T-helper 1 cell treated with Interleukin-12 subunit alpha and Interleukin-12 subunit beta and Interleukin-4 antibody, amounts not matched to agents 30 μg/mL and 1 μg/mL, for 36 hours (primary cell): ENCODE measurements at regions not wholly inside any gene's neighbourhood (a gene's known extent, or its start where the extent isn't known, plus 50 kb on each side); places are given as distances from the start of the nearest gene placed in this dataset.
"Not testable (repeated sequence)": the region's sequence is repeated elsewhere in the genome, so short reads cannot be mapped to it uniquely, and the experiment has no call there.

ENCODE experiments used
- H3K27ac Mint-ChIP-seq: one replicate; pipeline ENCODE4 v1.8.0; 2021; ENCODE audit warnings: mild to moderate bottlenecking, mixed read lengths
- H3K27me3 Mint-ChIP-seq: one replicate; pipeline ENCODE4 v1.8.0; 2021; ENCODE audit warnings: low read depth, mixed read lengths
- H3K36me3 Mint-ChIP-seq: one replicate; pipeline ENCODE4 v1.8.0; 2021; ENCODE audit warnings: low read depth, mixed read lengths
- H3K4me1 Mint-ChIP-seq: one replicate; pipeline ENCODE4 v1.8.0; 2021; ENCODE audit warnings: low read depth, mixed read lengths
- H3K4me3 Mint-ChIP-seq: one replicate; pipeline ENCODE4 v1.8.0; 2021; ENCODE audit warnings: mild to moderate bottlenecking, moderate library complexity, mixed read lengths
- H3K9me3 Mint-ChIP-seq: one replicate; pipeline ENCODE4 v1.8.0; 2021; ENCODE audit warnings: mixed read lengths

DNA sequence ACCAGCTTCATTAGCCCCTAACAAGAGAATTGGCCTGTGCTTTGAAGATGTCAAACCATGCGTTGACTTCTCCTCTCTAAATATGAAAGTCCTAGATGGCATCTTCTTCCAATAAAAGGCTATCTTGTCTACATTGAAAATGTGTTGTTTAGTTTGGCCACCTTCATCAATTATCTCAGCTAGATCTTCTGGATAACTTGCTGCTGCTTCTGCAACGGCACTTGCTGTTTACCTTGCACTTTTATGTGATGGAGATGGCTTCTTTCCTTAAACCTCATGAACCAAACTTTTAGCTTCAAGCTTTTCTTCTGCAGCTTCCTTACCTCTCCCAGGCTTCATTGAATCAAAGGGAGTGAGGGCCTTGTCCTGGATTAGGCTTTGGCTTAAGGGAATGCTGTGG, 58.6 kb upstream of the CSNK1E start:
- H3K27me3 Mint-ChIP-seq, H3K4me3 Mint-ChIP-seq: not testable (repeated sequence)
- Mint-ChIP-seq H3K9me3 (peaks cover 22% of the 10 kb centered on the region), H3K36me3 (peaks cover 55% of the 10 kb centered on the region), H3K27ac (peak overlapping the region; percentile 3), H3K4me1 (peaks cover 28% of the 10 kb centered on the region)

DNA sequence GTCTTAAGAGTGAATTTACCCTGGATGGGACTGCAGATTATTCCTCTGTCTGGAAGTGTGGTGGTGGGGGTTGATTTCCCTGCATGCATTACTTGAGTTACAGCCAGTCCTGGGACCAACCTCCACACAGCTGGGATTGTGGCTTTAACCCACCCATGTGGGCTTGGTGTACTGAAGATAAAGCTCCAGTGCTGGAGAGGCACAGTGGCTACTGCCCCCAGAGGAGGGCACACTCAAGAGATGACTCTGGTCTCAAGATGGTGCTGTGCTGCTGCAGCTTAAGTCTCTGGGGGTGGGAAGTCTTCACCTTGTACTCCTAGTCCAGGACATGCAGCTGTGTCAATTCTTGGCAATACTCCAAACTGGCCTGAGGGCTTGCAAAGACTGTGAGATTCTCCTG, 57.8 kb upstream of the CSNK1E start:
- Mint-ChIP-seq H3K4me1 (peaks cover 28% of the 10 kb centered on the region), H3K36me3 (peaks cover 50% of the 10 kb centered on the region), H3K9me3 (peaks cover 22% of the 10 kb centered on the region)
- not testable (repeated sequence) for H3K27me3 Mint-ChIP-seq, H3K27ac Mint-ChIP-seq, H3K4me3 Mint-ChIP-seq

DNA sequence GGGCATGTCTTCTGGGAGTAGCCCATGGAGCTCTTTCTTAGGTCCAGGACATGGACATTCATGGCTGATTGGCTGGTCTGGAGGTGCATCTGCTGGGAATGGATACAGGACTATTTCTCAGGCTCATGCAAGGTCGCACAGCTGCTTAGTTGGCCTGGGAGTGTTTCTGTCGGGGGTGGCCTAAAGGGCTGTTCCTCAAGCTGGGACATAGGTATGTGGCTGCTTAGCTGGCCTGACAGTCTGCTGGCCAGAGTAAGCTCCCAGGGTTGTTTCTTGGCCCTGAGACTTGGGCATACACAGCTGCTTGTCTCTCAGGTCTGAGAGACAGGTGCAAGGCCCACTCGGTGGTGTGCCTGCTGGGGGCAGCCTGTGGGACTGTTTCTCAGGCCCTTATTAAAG, 57.2 kb upstream of the CSNK1E start:
- Mint-ChIP-seq H3K36me3 (peaks cover 47% of the 10 kb centered on the region), H3K4me1 (peaks cover 28% of the 10 kb centered on the region), H3K27ac (peak overlapping the region; percentile 71), H3K9me3 (peaks cover 22% of the 10 kb centered on the region)
- not testable (repeated sequence) for H3K27me3 Mint-ChIP-seq, H3K4me3 Mint-ChIP-seq

DNA sequence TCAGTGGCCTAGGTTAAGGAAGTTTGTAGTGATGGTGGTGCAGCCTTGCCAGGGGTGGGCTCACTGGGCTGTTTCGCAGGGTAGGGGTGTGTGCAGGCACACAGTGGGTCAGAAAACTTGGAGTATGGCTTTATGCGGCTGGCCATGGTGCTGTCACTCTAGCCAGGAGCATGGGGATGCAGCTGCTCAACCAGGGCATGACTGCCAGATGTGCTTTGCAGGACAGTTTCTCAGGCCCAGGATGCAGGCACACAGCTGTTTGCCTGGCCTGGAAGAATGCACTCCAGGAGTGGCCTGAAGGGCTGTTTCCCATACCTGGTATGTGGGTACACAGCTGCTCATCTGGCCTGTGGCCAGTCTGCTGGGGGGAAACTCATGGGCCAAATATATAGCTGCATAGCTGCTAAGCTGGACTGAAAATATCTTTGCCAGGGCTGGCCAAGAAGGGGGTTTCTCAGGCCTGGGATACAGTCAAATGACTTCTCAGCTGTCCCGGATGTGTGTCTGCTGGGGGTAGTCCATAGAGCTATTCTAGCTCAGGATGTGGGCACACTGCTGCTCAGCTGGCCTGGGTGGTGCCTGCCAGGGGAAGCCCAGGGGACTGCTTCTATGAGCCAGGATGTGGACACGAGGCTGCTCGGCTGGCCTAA, 56.7 kb upstream of the CSNK1E start:
- Mint-ChIP-seq H3K36me3 (peaks cover 47% of the 10 kb centered on the region), H3K9me3 (peaks cover 22% of the 10 kb centered on the region), H3K27ac (peak overlapping the region; percentile 71), H3K4me1 (peaks cover 28% of the 10 kb centered on the region), H3K4me3 (peak overlapping the region; percentile 21)
- not testable (repeated sequence) for H3K27me3 Mint-ChIP-seq

DNA sequence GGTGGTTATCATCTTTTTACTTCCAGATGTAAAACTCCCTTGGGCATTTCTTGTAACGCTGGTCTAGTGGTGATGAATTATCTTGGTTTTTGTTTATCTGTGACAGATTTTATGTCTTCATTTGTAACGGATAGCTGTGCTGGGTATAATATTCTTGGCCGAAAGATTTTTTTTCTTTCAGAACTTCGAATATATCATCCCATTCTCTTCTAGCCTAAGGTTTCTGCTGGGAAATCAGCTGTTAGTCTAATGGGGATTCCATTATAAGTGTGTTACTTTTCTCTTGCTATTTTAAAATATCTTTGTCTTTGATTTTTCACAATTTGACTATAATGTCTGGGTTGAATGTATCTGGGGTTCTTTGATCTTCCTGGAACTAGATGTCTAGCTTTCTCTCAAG, 55.4 kb upstream of the CSNK1E start:
- peaks cover 22% of the 10 kb centered on the region for H3K9me3 Mint-ChIP-seq
- H3K4me3 Mint-ChIP-seq, H3K27ac Mint-ChIP-seq, H3K27me3 Mint-ChIP-seq: not testable (repeated sequence)
- peaks cover 42% of the 10 kb centered on the region for H3K36me3 Mint-ChIP-seq
- peaks cover 28% of the 10 kb centered on the region for H3K4me1 Mint-ChIP-seq

DNA sequence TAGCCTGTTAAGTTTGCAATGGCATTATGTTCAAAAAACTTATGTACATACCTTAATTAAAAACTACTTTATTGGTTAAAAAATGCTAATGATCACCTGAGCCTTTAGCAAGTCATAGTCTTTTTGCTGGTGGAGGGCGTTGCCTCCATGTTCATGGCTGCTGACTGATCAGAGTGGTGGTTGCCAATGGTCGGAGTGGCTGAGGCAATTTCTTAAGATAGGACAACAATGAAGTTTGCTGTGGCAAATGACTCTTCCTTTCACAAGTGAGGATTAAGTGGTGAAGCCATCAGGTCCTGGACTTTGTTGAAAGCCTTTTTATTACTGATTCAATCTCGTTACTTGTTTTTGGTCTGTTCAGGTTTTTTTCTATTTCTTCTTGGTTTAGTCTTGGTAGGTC, 53.3 kb upstream of the CSNK1E start:
- not testable (repeated sequence) for H3K4me3 Mint-ChIP-seq, H3K27me3 Mint-ChIP-seq, H3K27ac Mint-ChIP-seq
- Mint-ChIP-seq H3K9me3 (peaks cover 22% of the 10 kb centered on the region), H3K36me3 (peaks cover 33% of the 10 kb centered on the region), H3K4me1 (peaks cover 23% of the 10 kb centered on the region)

DNA sequence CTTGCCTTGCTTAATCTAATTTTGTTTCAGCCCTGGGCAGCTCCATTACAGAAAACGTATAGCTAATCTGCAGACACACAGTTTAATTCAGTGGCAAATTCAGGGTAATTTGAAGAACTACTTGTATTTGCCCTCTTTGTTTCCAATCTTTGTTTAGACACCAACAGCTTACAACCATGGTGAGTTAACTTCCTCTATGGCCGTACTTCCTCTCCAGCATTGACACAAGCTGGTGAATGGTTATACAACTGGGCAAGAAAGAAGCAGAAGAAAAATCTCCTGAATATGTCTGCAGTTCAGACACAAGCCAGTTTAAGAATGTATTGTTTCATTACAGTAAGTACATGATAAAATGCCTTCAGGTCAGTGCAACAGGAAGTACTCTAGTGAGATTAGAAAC, 51.9 kb upstream of the CSNK1E start:
- not testable (repeated sequence) for H3K27ac Mint-ChIP-seq, H3K4me3 Mint-ChIP-seq, H3K27me3 Mint-ChIP-seq
- H3K36me3 Mint-ChIP-seq, result peaks cover 30% of the 10 kb centered on the region
- peaks cover 22% of the 10 kb centered on the region for H3K9me3 Mint-ChIP-seq
- H3K4me1 Mint-ChIP-seq, result peaks cover 12% of the 10 kb centered on the region
